Spleen (tissue), 11 donors: ENCODE measurements at regions not wholly inside any gene's neighbourhood (a gene's known extent, or its start where the extent isn't known, plus 50 kb on each side); places are given as distances from the start of the nearest gene placed in this dataset.

ENCODE experiments used
- DNase-seq: peaks from one replicate; pipeline ENCODE4 v3.0.0-alpha.2; 2020
- H3K27ac ChIP-seq, 8 donors: fragments of 200-600 bp; sonication (generic) in 7 of 8; 1 replicate in 4 of 8; 2 replicates in 4 of 8; pipeline versions ENCODE4 v1.5.0 to v1.8.0; 2016 to 2021; ENCODE audit warnings: inconsistent platforms in 4 of 8, mild to moderate bottlenecking in 4 of 8, moderate library complexity in 1 of 8
- H3K27me3 ChIP-seq, 7 donors: fragments of 200-600 bp; sonication (generic) in 6 of 7; replicated peaks in 1 of 7; 1 replicate in 4 of 7; 2 replicates in 3 of 7; pipeline versions ENCODE4 v1.5.0 to v1.8.0; 2016 to 2021; ENCODE audit warnings: inconsistent platforms in 3 of 7, mild to moderate bottlenecking in 1 of 7
- H3K36me3 ChIP-seq, 6 donors: fragments of 200-600 bp; sonication (generic) in 5 of 6; 1 replicate in 4 of 6; 2 replicates in 2 of 6; pipeline versions ENCODE4 v1.5.0 to v1.8.0; 2016 to 2021; ENCODE audit warnings: inconsistent platforms in 2 of 6
- H3K4me1 ChIP-seq, 6 donors: fragments of 200-600 bp; sonication (generic) in 5 of 6; 1 replicate in 3 of 6; 2 replicates in 3 of 6; pipeline versions ENCODE4 v1.5.0 to v1.8.0; 2016 to 2021; ENCODE audit warnings: inconsistent platforms in 3 of 6
- H3K4me3 ChIP-seq, 8 donors: fragments of 200-600 bp; sonication (generic) in 7 of 8; 1 replicate in 4 of 8; 2 replicates in 4 of 8; pipeline versions ENCODE4 v1.5.0 to v1.8.0; 2016 to 2021; ENCODE audit warnings: inconsistent platforms in 4 of 8, mild to moderate bottlenecking in 4 of 8, moderate library complexity in 2 of 8
- H3K9me3 ChIP-seq, 8 donors: fragments of 200-600 bp; sonication (generic) in 7 of 8; 1 replicate in 4 of 8; 2 replicates in 4 of 8; pipeline versions ENCODE4 v1.5.0 to v1.8.0; 2016 to 2021; ENCODE audit warnings: inconsistent platforms in 4 of 8
- POLR2A ChIP-seq, 3 donors: fragments of 450-650 bp; IDR thresholded peaks; one replicate each; pipeline ENCODE4 v1.5.1; 2017; ENCODE audit warnings: antibody characterized with exemption in 3 of 3, mild to moderate bottlenecking in 1 of 3
- POLR2AphosphoS5 ChIP-seq, 3 donors: sonication (generic); formaldehyde crosslinking; IDR thresholded peaks; one replicate each; pipeline ENCODE4 v1.5.1; 2017; ENCODE audit warnings: antibody characterized with exemption in 3 of 3
- WGBS, 5 donors: extraction: QIAGEN DNeasy Blood & Tissue Kit in 3 of 5; methylation state at CpG; one replicate each; pipeline versions ENCODE4 v1.1.5 to v1.1.7; 2013 to 2018; 5-methylcytosine and 5-hydroxymethylcytosine counted together
- intact Hi-C: fragments of 100-400 bp; cut with DNase I; formaldehyde crosslinking; loops from one replicate; pipeline ENCODE4 v1.15.0; 2023; ENCODE audit warnings: low total_unique reads
- TF ChIP-seq, protein P1 (sequence below), 11 experiments: fragments of 200-600 bp in 7 of 11; fragments of 450-650 bp in 4 of 11; sonication (generic) in 4 of 11; IDR thresholded peaks in 8 of 11; conservative IDR thresholded peaks in 3 of 11; 1 replicate in 7 of 11; 2 replicates in 4 of 11; pipeline versions ENCODE4 v1.4.0 to v1.8.0; 2016 to 2021; ENCODE audit warnings: antibody characterized with exemption in 11 of 11, inconsistent platforms in 4 of 11, mild to moderate bottlenecking in 1 of 11
- donor health status: healthy with polysubstance abuse.
- donor health status: DM: no; HTN: no; CAD: no; lungs with moderate emphysema.
- donor health status: DM: no; HTN: no; CAD: no.
- donor health status: Bipolar disorder and iron deficiency.
- donor health status: healthy.
- donor health status: DM: no; HTN: no; CAD: no.
- donor health status: DM: yes; HTN: yes; CAD: no.

- peaks cover 0 to 8% (median 0%) of the 10 kb centered on the region in 8 donors for H3K9me3 ChIP-seq
- no peaks in the 10 kb centered on the region for H3K4me1 ChIP-seq
- 64 to 84% (median 81%) methylated on average over 4 of the region's 4 CpGs for WGBS, 5 donors
- no peak for DNase-seq
- H3K27ac ChIP-seq = no peak overlapping the region
- H3K4me3 ChIP-seq = no peak overlapping the region
- intact Hi-C loops = no loop called here
- no peaks in the 10 kb centered on the region for H3K27me3 ChIP-seq
- TF ChIP-seq POLR2AphosphoS5 (IDR thresholded peaks at IDR 0.05) = no peak
- H3K36me3 ChIP-seq = no peaks in the 10 kb centered on the region
Observed at GRCh38 chr20:7330850-7331249, 563.4 kb downstream of the BMP2 start.

DNA sequence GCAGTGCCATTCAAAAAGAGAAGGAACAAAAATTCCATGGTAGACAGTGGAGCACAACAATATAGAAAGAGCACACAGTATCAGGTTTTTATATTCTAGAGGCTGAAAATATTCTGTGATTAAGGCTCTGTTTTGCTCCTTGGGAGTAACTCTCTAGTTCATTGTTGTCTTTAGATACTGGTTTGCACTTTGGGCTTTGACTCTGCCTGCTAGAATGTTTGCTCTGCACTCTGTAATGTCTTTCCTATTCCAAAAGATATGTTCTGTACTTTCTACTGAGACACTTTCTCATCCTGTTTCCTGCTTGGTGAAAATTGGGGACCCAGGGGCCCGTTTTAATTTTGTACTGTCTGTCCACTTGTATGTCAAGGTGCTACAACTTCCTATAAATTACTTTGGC, 564.7 kb downstream of the BMP2 start:
- Histone ChIP-seq H3K27ac (no peak overlapping the region), H3K9me3 (peaks cover 0 to 8% (median 0%) of the 10 kb centered on the region in 8 donors), H3K36me3 (no peaks in the 10 kb centered on the region), H3K4me1 (no peaks in the 10 kb centered on the region), H3K27me3 (no peaks in the 10 kb centered on the region), H3K4me3 (no peak overlapping the region)
- intact Hi-C loops = no loop called here
- DNase-seq = no peak
- WGBS, 5 donors = 34 to 73% (median 43%) methylated on average over 1 of the region's 1 CpG
- TF ChIP-seq, protein P1, sequence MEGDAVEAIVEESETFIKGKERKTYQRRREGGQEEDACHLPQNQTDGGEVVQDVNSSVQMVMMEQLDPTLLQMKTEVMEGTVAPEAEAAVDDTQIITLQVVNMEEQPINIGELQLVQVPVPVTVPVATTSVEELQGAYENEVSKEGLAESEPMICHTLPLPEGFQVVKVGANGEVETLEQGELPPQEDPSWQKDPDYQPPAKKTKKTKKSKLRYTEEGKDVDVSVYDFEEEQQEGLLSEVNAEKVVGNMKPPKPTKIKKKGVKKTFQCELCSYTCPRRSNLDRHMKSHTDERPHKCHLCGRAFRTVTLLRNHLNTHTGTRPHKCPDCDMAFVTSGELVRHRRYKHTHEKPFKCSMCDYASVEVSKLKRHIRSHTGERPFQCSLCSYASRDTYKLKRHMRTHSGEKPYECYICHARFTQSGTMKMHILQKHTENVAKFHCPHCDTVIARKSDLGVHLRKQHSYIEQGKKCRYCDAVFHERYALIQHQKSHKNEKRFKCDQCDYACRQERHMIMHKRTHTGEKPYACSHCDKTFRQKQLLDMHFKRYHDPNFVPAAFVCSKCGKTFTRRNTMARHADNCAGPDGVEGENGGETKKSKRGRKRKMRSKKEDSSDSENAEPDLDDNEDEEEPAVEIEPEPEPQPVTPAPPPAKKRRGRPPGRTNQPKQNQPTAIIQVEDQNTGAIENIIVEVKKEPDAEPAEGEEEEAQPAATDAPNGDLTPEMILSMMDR (IDR thresholded peaks at IDR 0.05 in 8 of 11, conservative IDR thresholded peaks at IDR 0.05 in 3 of 11) = no peak
- TF ChIP-seq POLR2A (IDR thresholded peaks at IDR 0.05) = no peak
- no peak for TF ChIP-seq POLR2AphosphoS5 (IDR thresholded peaks at IDR 0.05)

DNA sequence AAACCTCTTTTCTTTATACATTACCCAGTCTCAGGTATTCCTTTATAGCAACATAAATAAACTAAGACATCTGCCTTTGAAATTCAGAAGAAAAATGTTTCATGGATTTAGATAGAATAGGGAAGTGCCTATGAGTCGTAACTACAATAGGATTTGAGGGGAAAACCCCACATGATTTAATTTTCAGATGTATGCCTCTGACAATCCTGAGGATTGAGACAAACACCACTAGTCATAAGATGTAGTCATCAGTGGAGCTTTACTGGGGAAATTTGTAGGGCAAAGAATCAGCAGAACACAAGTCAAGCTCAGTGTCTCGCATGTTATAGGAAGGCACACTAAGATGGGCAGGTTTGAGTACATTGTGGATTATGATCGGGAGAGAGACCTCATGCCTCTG, 566.4 kb downstream of the BMP2 start:
- peaks cover 0 to 8% (median 0%) of the 10 kb centered on the region in 8 donors for H3K9me3 ChIP-seq
- 81 to 94% (median 91%) methylated on average over 3 of the region's 3 CpGs for WGBS, 5 donors
- no peaks in the 10 kb centered on the region for H3K4me1 ChIP-seq
- H3K27me3 ChIP-seq = no peaks in the 10 kb centered on the region
- DNase-seq = no peak
- H3K27ac ChIP-seq = no peak overlapping the region
- H3K4me3 ChIP-seq = no peak overlapping the region
- H3K36me3 ChIP-seq = no peaks in the 10 kb centered on the region
- TF ChIP-seq POLR2AphosphoS5 (IDR thresholded peaks at IDR 0.05) (no peak), POLR2A (IDR thresholded peaks at IDR 0.05) (no peak)
- TF ChIP-seq, protein P1 (IDR thresholded peaks at IDR 0.05 in 8 of 11, conservative IDR thresholded peaks at IDR 0.05 in 3 of 11) = no peak
- intact Hi-C loops = no loop called here

- no peaks in the 10 kb centered on the region for H3K27me3 ChIP-seq
- H3K36me3 ChIP-seq = no peaks in the 10 kb centered on the region
- no peak overlapping the region for H3K4me3 ChIP-seq
- peaks cover 0 to 3% (median 0%) of the 10 kb centered on the region in 8 donors for H3K9me3 ChIP-seq
- intact Hi-C loops = no loop called here
- DNase-seq = no peak
- WGBS, 5 donors = 93 to 98% (median 95%) methylated on average over 3 of the region's 3 CpGs
- TF ChIP-seq, protein P1 (IDR thresholded peaks at IDR 0.05 in 8 of 11, conservative IDR thresholded peaks at IDR 0.05 in 3 of 11) = no peak
- no peak for TF ChIP-seq POLR2A (IDR thresholded peaks at IDR 0.05)
- no peak for TF ChIP-seq POLR2AphosphoS5 (IDR thresholded peaks at IDR 0.05)
- no peak overlapping the region for H3K27ac ChIP-seq
- no peaks in the 10 kb centered on the region for H3K4me1 ChIP-seq
Observed at GRCh38 chr20:7346026-7346425, 578.5 kb downstream of the BMP2 start.

GRCh38 chr20:7346562-7346961, 579.1 kb downstream of the BMP2 start:
- Histone ChIP-seq H3K4me1 (no peaks in the 10 kb centered on the region), H3K27me3 (no peaks in the 10 kb centered on the region), H3K9me3 (peaks cover 0 to 3% (median 0%) of the 10 kb centered on the region in 8 donors), H3K27ac (no peak overlapping the region), H3K36me3 (no peaks in the 10 kb centered on the region), H3K4me3 (no peak overlapping the region)
- intact Hi-C loops = no loop called here
- no peak for TF ChIP-seq POLR2AphosphoS5 (IDR thresholded peaks at IDR 0.05)
- TF ChIP-seq, protein P1 (IDR thresholded peaks at IDR 0.05 in 8 of 11, conservative IDR thresholded peaks at IDR 0.05 in 3 of 11) = no peak
- no peak for TF ChIP-seq POLR2A (IDR thresholded peaks at IDR 0.05)
- WGBS, 5 donors = 71 to 95% (median 86%) methylated on average over 1 of the region's 1 CpG
- no peak for DNase-seq
